K562 (cell line): ENCODE measurements at regions not wholly inside any gene's neighbourhood (a gene's known extent, or its start where the extent isn't known, plus 50 kb on each side); places are given as distances from the start of the nearest gene placed in this dataset.
A peak's percentile ranks its signal among the peaks of the same experiment; 100 is the strongest.

Source experiments
- AFF1 ChIP-seq, 2 experiments: fragments of 450-650 bp; IDR thresholded peaks; 2 replicates each; pipeline ENCODE4 v1.6.1; 2018; ENCODE audit warnings: mild to moderate bottlenecking in 2 of 2, low read depth in 1 of 2; ENCODE audit not compliant: partially characterized antibody in 2 of 2
- ATF7 ChIP-seq: fragments of 450-650 bp; IDR thresholded peaks from 2 replicates; pipeline ENCODE4 v1.7.1; 2014; ENCODE audit warnings: mild to moderate bottlenecking, moderate library complexity
- CHD2 ChIP-seq: IDR thresholded peaks from 2 replicates; pipeline ENCODE4 v1.6.1; 2011; ENCODE audit warnings: low read depth, low read length
- FOXM1 ChIP-seq, 2 experiments: fragments of 450-650 bp in 1 of 2; sonication (generic) in 1 of 2; formaldehyde crosslinking in 1 of 2; IDR thresholded peaks; 2 replicates each; pipeline versions ENCODE4 v1.6.1 to v1.9.0; 2017 to 2022; ENCODE audit warnings: low read depth in 2 of 2, mild to moderate bottlenecking in 2 of 2, missing genetic modification reagents in 1 of 2, moderate library complexity in 1 of 2
- IRF9 ChIP-seq: fragments of 450-650 bp; IDR thresholded peaks from 2 replicates; pipeline ENCODE4 v1.6.1; 2016; ENCODE audit warnings: missing biosample characterization, missing genetic modification characterization
- MBD2 ChIP-seq: sonication (generic); IDR thresholded peaks from 2 replicates; pipeline ENCODE4 v1.6.1; 2016; ENCODE audit warnings: low read depth, borderline replicate concordance
- MTA1 ChIP-seq: fragments of 450-650 bp; IDR thresholded peaks from 2 replicates; pipeline ENCODE4 v1.6.1; 2017; ENCODE audit warnings: borderline replicate concordance
- RB1 ChIP-seq: fragments of 450-650 bp; IDR thresholded peaks from 2 replicates; pipeline ENCODE4 v1.6.1; 2017; ENCODE audit warnings: low read depth, mild to moderate bottlenecking
- SMARCC2 ChIP-seq: fragments of 450-650 bp; IDR thresholded peaks from 2 replicates; pipeline ENCODE4 v1.6.1; 2017; ENCODE audit warnings: antibody characterized with exemption, moderate library complexity, mild to moderate bottlenecking, low read depth
- SMARCE1 ChIP-seq: fragments of 450-650 bp; IDR thresholded peaks from 2 replicates; pipeline ENCODE4 v1.7.1; 2016; ENCODE audit warnings: mild to moderate bottlenecking
- SRSF3 ChIP-seq: fragments of 200-400 bp; formaldehyde crosslinking; IDR thresholded peaks from 2 replicates; pipeline ENCODE4 v1.6.1; 2016; ENCODE audit warnings: mild to moderate bottlenecking, low read length, moderate library complexity; ENCODE audit not compliant: insufficient read depth
- TFAP4 ChIP-seq: sonication (generic); formaldehyde crosslinking; IDR thresholded peaks from 2 replicates; pipeline ENCODE4 v1.8.0; 2022; ENCODE audit warnings: missing genetic modification reagents, mild to moderate bottlenecking, moderate library complexity, borderline replicate concordance
- TOE1 ChIP-seq, 2 experiments: fragments of 450-650 bp in 1 of 2; sonication (generic) in 1 of 2; formaldehyde crosslinking in 1 of 2; IDR thresholded peaks; 2 replicates each; pipeline versions ENCODE4 v1.7.1 to v1.8.0; 2016 to 2022; ENCODE audit warnings: borderline replicate concordance in 2 of 2, mild to moderate bottlenecking in 2 of 2, antibody characterized with exemption in 1 of 2, inconsistent platforms in 1 of 2, low read depth in 1 of 2, missing genetic modification reagents in 1 of 2, moderate library complexity in 1 of 2
- XRCC3 ChIP-seq: fragments of 450-650 bp; IDR thresholded peaks from 2 replicates; pipeline ENCODE4 v1.6.1; 2017; ENCODE audit warnings: mild to moderate bottlenecking, moderate library complexity
- ZEB2 ChIP-seq: fragments of 450-650 bp; IDR thresholded peaks from 2 replicates; pipeline ENCODE4 v1.6.1; 2016
- ZNF224 ChIP-seq: sonication (generic); formaldehyde crosslinking; IDR thresholded peaks from 2 replicates; pipeline ENCODE4 v1.8.0; 2022; ENCODE audit warnings: mild to moderate bottlenecking, missing genetic modification reagents
- TF ChIP-seq, protein P1 (sequence below): fragments of 200-800 bp; sonication (Bioruptor generic); IDR thresholded peaks from 2 replicates; pipeline ENCODE4 v1.6.1; 2017; ENCODE audit warnings: missing genetic modification characterization, missing compliant biosample characterization

- TF ChIP-seq XRCC3, result no peak
- peak in 1 of 2 experiments; percentile 18 for TF ChIP-seq AFF1 (IDR thresholded peaks at IDR 0.05; ENCODE audit: low read depth in 1 of 2, partially characterized antibody in 2 of 2)
- peak; percentile 84 for TF ChIP-seq SMARCC2
- TF ChIP-seq, protein P1, sequence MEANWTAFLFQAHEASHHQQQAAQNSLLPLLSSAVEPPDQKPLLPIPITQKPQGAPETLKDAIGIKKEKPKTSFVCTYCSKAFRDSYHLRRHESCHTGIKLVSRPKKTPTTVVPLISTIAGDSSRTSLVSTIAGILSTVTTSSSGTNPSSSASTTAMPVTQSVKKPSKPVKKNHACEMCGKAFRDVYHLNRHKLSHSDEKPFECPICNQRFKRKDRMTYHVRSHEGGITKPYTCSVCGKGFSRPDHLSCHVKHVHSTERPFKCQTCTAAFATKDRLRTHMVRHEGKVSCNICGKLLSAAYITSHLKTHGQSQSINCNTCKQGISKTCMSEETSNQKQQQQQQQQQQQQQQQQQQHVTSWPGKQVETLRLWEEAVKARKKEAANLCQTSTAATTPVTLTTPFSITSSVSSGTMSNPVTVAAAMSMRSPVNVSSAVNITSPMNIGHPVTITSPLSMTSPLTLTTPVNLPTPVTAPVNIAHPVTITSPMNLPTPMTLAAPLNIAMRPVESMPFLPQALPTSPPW (CRISPR knock-in tag), result peak; percentile 29; the same call in 1 of the 2 replicates
- TF ChIP-seq SMARCE1, result peak; percentile 94
- 0 out of 2 replicates have a peak, but pooled peaks have one; percentile 40 for TF ChIP-seq TOE1 (IDR thresholded peaks at IDR 0.05; ENCODE audit: borderline replicate concordance)
- no peak for TF ChIP-seq TOE1 (CRISPR knock-in tag; IDR thresholded peaks at IDR 0.05; ENCODE audit: borderline replicate concordance, low read depth)
- TF ChIP-seq ZEB2, result peak; percentile 78
- TF ChIP-seq ZNF224 (CRISPR knock-in tag), result no peak
- TF ChIP-seq TFAP4 (CRISPR knock-in tag), result no peak
- no peak for TF ChIP-seq SRSF3
- peak; percentile 54; the same call in 1 of the 2 replicates for TF ChIP-seq MBD2
- TF ChIP-seq MTA1, result peak; percentile 80; the same call in 1 of the 2 replicates
- TF ChIP-seq RB1, result peak; percentile 51; the same call in 1 of the 2 replicates
- TF ChIP-seq CHD2, result no peak
- no peak for TF ChIP-seq ATF7
- TF ChIP-seq FOXM1 (IDR thresholded peaks at IDR 0.05; ENCODE audit: low read depth), result peak; percentile 63; the same call in 1 of the 2 replicates
- no peak for TF ChIP-seq FOXM1 (CRISPR knock-in tag; IDR thresholded peaks at IDR 0.05; ENCODE audit: low read depth)
- no peak for TF ChIP-seq IRF9 (tag)
Measured at GRCh38 chr9:108015690-108016089, 526.1 kb upstream of the KLF4 start (continued).
